NCI-H128 (cell line): ENCODE measurements at regions not wholly inside any gene's neighbourhood (a gene's known extent, or its start where the extent isn't known, plus 50 kb on each side); places are given as distances from the start of the nearest gene placed in this dataset.

Experiments
- DNase-seq: peaks from one replicate; lab custom pipeline; 2025; ENCODE audit not compliant: unreplicated experiment; lab: John Stamatoyannopoulos, UW

DNA sequence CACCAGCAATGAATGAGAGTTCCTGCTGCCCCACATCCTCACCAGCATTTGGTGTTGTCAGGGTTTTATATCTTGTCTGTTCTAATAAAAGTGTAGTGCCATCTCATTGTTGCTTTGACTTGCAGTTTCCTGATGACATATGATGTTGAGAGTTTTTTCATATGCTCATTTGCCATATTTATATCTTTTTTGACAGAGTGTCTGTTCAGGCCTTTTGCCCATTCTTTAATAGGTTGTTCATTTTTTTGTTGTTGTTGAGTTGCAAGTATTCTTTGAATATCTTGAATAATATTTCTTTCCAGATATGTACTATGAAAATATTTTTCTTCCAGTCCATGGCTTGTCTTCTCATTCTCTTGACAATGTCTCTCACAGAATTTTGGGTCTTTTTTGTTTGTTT is 111.7 kb upstream of the KCNJ15 start:
- DNase-seq = no peak

- DNase-seq = no peak
These were observed 109.4 kb upstream of the KCNJ15 start for GRCh38 chr21:38147391-38147790.

GRCh38 chr21:38148046-38148445 is 108.7 kb upstream of the KCNJ15 start:
- DNase-seq = no peak

GRCh38 chr21:38151021-38151645 is 105.7 kb upstream of the KCNJ15 start:
- no peak for DNase-seq

GRCh38 chr21:38156200-38156599 is 100.6 kb upstream of the KCNJ15 start:
- DNase-seq = no peak

- no peak for DNase-seq
These were observed 97.4 kb upstream of the KCNJ15 start for GRCh38 chr21:38159355-38159754.

DNA sequence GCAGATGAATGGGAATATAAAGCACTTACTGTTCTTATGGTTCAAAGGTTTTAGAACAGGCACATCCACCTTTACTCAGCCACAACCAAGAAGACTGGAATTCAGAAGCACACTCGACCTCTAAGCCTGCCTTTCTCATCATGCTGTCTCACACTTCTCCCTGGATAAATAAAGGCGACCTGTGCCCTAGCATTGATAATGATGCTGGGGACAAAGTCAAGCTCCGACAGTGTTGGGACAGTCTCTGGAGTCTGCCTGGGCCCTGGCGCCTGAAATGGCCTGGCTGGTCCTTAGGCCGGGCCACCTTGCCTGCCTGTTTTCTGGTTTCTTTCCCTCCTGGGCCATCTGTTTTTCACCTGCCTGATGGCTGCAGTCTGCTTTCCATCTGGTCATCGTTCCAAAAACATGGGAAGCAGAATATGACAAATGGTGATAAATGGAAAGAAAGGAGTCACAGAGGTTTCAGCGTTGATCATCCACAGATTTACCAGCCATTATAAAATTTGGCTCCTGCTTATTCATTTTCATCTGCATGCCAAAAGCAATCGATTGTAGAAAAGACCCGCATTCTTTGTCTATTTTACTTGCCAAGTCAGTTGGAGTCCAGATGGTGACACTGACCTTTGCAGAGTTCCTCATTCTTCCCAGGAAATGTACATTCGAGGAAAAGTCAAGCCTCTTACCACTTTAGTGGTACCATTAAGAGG is 91.2 kb upstream of the KCNJ15 start:
- no peak for DNase-seq

DNA sequence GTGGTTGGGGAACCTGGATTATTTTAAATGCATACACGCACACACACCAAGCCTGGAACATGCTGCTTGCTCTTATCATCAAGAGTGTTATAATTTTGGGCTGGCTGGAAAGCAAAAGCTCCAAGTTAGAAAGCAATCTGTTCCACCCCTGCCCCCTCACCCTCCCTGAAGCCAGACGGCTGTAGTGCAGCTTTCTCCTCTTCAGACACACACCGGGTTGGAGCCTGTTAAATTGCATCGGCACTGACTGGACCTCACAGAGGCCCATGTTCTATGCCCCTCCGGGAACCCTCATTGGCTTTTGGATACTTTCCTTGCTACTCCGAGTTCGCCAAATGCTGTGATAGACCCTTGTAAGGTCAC is 90.6 kb upstream of the KCNJ15 start:
- no peak for DNase-seq

DNA sequence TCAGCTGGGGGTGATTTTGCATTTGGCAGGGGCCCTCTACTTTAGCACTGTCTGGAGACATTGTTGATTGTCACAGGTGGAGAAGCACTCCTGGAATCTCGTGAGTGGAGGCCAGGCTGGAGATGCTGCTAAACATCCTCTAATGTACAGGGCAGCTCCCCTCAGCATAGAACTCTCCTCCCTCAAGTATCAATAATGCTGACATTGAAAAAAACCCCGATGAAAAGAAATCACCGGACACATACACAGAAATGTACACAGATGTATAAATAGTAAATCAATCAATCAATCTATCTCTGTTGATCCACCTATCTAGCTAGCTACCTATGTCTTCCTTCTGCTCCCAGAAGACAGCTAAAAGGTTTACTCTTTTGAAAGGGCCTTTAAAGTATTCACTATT is 89.4 kb upstream of the KCNJ15 start:
- DNase-seq = no peak

GRCh38 chr21:38170283-38170682 is 86.5 kb upstream of the KCNJ15 start:
- DNase-seq = no peak

- no peak for DNase-seq
These were observed 85.8 kb upstream of the KCNJ15 start for GRCh38 chr21:38170704-38171682.

- no peak for DNase-seq
These were observed 85.0 kb upstream of the KCNJ15 start for GRCh38 chr21:38171723-38172344.

DNA sequence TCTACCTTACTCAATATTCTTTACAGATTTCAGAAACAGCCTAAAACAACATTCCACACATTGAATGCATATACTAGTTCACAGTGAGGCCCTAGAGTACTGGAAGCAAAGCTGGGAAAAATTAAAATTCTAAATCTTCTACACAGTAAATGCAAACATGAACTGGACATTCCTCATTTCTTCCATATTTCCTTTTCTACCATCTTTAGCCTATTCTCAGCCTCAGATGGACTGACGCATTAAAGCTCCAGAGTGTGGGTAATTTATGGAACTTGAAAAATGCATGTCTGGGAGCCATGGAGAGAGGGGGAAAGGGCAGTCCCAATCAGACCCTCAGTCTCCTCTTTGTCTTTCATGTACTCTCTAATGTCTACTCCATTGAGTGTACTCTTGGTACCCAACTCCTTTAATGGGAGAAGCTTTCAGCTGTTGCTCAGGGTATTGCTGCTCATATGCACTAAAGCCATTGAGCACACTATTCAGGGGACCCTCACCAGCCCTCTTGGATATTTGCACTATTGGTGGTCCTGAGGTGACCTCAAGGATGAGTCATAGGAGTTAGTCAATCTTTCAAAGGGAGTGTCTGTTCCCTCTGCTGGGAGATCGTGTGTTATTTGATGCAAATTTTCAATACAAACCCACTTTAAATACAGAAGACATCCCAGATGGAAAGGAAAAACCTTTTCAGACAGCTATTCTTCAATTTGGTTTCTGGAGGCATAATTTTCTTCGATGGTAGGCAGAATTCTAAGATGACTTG is 83.3 kb upstream of the KCNJ15 start:
- DNase-seq = no peak

GRCh38 chr21:38175306-38175705 is 81.5 kb upstream of the KCNJ15 start:
- DNase-seq = no peak

- no peak for DNase-seq
These were observed 78.7 kb upstream of the KCNJ15 start for GRCh38 chr21:38177919-38178652.

DNA sequence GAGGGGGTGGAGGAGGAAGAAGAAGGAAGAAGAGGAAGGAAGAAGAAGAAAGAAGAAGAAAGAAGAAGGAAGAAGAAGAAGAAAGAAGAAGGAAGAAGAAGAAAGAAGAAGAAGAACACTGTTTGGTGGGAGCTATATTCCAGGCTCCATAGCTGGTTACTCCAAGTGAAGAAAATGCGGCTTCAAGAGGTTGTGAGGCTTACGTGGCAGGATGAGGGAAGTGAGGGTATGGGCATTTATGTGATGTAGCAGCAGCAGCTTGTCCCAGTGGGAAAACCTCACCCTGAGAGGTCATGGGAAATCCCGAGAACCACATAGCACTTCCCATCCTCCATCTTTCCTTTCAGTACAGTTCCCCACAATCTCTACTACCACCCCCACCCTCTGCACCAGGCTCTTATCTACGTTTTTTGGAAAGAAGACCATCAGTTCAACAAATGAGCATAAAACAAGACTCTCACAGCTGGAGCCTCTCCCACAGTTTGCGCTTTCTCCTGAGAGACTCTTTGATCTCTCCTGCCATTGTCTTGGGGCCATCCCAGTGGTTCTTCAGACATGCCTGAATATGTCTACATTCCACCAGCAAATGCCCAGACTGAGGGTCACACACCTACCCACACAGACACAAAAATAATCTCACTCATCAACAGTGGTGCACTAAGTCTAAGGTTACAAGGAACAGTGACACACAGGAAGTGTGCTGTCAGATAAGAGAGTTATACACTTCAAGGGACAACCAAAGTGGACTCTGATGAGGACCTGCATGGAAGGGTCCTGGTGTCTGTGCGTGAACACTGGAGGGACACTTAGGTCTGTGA is 77.9 kb upstream of the KCNJ15 start:
- DNase-seq = no peak

DNA sequence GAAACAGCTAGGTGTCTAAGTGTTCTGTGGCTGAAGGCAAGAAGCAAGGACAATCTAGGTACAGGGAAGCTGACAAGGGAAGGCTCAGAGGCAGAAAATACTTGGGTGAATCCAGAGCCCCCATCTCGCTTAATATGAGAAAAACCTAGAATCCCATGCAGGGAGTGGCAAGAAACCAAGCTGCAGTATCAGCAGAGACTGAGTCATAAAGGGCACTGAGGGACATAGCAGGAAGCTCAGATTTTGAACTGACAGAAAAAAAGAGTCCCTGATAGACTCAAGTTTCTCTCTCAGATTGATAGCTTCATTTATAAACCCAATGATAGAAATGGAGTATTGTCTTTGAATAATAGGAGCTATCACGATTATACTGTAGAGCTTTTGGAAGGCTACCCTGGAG is 77.3 kb upstream of the KCNJ15 start:
- no peak for DNase-seq

DNA sequence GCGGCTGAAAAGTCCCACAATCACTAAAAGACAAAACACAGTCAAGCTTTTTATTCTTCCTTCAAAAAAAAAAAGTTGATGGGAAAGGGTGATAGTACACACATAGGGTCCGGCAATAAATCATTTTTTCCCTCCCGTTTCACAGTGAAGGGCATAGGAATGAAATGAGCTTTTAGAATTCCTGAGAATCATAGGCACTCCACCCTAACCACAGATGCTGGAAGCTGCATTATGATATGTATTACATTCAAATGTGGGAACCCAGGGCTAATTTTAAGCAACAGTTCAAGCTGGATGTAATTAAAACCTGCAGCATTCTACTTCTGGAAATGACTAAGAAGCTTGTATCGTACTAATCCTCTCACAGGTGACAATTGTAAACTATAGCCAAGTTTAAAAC is 75.7 kb upstream of the KCNJ15 start:
- no peak for DNase-seq

DNA sequence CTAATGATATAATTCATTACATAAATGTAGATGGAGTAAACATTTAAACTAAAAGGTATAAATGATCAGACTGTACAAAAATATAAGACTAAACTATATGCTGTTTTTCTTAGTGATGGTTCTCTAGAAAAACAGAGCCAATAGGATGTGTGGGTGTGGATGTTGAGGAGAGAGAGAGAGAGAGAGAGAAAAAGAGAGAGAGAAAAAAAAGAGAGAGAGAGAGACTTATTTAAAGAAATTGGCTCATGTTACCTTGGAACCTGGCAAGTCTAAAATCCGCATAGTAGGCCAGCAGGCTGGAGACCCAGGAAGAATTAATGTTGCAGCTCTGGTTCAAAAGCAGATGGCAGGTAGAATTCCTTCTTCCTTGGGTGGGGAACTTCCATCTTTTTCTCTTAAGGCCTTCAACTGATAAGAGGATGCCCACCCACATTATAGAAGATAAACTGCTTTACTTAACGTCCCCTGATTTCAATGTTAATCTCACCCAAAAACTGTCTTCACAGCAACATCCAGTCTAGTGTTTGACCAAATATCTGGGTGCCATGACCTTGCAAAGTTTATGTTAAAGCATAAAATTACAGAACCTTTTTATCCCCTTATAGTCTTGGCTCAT is 74.3 kb upstream of the KCNJ15 start:
- no peak for DNase-seq
